ENCODE measurements at regions not wholly inside any gene's neighbourhood (a gene's known extent, or its start where the extent isn't known, plus 50 kb on each side); places are given as distances from the start of the nearest gene placed in this dataset.

GRCh38 chr2:11094021-11094810, 61.1 kb upstream of the SLC66A3 start:
- TF ChIP-seq TAF1 (IDR thresholded peaks at IDR 0.05; ENCODE audit: low read depth, low read length) (no peak), POLR2A (IDR thresholded peaks at IDR 0.05; ENCODE audit: low read depth, low read length) (no peak), POLR2AphosphoS5 (IDR thresholded peaks at IDR 0.05; ENCODE audit: low read depth, low read length) (no peak)
